Skeletal muscle satellite cell (primary cell): ENCODE measurements at regions not wholly inside any gene's neighbourhood (a gene's known extent, or its start where the extent isn't known, plus 50 kb on each side); places are given as distances from the start of the nearest gene placed in this dataset.
"Not testable (repeated sequence)": the region's sequence is repeated elsewhere in the genome, so short reads cannot be mapped to it uniquely, and the experiment has no call there.

Experiments used
- H3K27me3 ChIP-seq: 2 replicates; pipeline ENCODE4 v1.7.0; 2013; ENCODE audit warnings: low read length; ENCODE audit not compliant: control insufficient read depth, insufficient read depth
- H3K36me3 ChIP-seq: 2 replicates; pipeline ENCODE4 v1.7.0; 2013; ENCODE audit warnings: mild to moderate bottlenecking, control low read depth, low read length; ENCODE audit not compliant: insufficient read depth
- H3K4me1 ChIP-seq: 2 replicates; pipeline ENCODE4 v1.7.0; 2013; ENCODE audit warnings: low read length; ENCODE audit not compliant: control insufficient read depth, insufficient read depth
- H3K4me2 ChIP-seq: 2 replicates; pipeline ENCODE4 v1.7.0; 2013; ENCODE audit warnings: mild to moderate bottlenecking, low read length
- H3K4me3 ChIP-seq: 2 replicates; pipeline ENCODE4 v1.7.0; 2013; ENCODE audit warnings: low read length
- H3K9ac ChIP-seq: 2 replicates; pipeline ENCODE4 v1.7.0; 2013; ENCODE audit warnings: mild to moderate bottlenecking, low read depth, low read length, moderate library complexity
- H3K9me3 ChIP-seq: replicated peaks from 2 replicates; pipeline ENCODE4 v1.7.0; 2013; ENCODE audit warnings: mild to moderate bottlenecking, control low read depth, low read length

GRCh38 chr9:88274078-88274477 is 114.2 kb upstream of the SPIN1 start:
- H3K4me2 ChIP-seq: no peak overlapping the region
- peaks cover 6% of the 10 kb centered on the region for H3K4me1 ChIP-seq
- no peak overlapping the region for H3K9ac ChIP-seq
- no peaks in the 10 kb centered on the region for H3K27me3 ChIP-seq
- H3K36me3 ChIP-seq: no peaks in the 10 kb centered on the region
- H3K9me3 ChIP-seq: no peaks in the 10 kb centered on the region
- H3K4me3 ChIP-seq: no peak overlapping the region

- Histone ChIP-seq H3K9ac (no peak overlapping the region), H3K4me2 (no peak overlapping the region), H3K36me3 (no peaks in the 10 kb centered on the region), H3K4me3 (no peak overlapping the region), H3K4me1 (peaks cover 6% of the 10 kb centered on the region), H3K9me3 (no peaks in the 10 kb centered on the region), H3K27me3 (no peaks in the 10 kb centered on the region)
Measured at GRCh38 chr9:88272986-88273385, 115.3 kb upstream of the SPIN1 start.

GRCh38 chr9:88270413-88270812 is 117.8 kb upstream of the SPIN1 start:
- Histone ChIP-seq H3K9ac (no peak overlapping the region), H3K27me3 (no peaks in the 10 kb centered on the region)

GRCh38 chr9:88268886-88269285 is 119.4 kb upstream of the SPIN1 start:
- Histone ChIP-seq H3K4me1 (peaks cover 6% of the 10 kb centered on the region), H3K9me3 (no peaks in the 10 kb centered on the region), H3K4me2 (no peak overlapping the region), H3K4me3 (no peak overlapping the region), H3K36me3 (no peaks in the 10 kb centered on the region), H3K27me3 (no peaks in the 10 kb centered on the region), H3K9ac (no peak overlapping the region)

More at GRCh38 chr9:88270413-88270812, 117.8 kb upstream of the SPIN1 start:
- H3K36me3 ChIP-seq: no peaks in the 10 kb centered on the region
- H3K4me1 ChIP-seq: peaks cover 6% of the 10 kb centered on the region
- H3K4me3 ChIP-seq: no peak overlapping the region
- peak overlapping the region; percentile 50 for H3K4me2 ChIP-seq
- no peaks in the 10 kb centered on the region for H3K9me3 ChIP-seq

- Histone ChIP-seq H3K36me3 (no peaks in the 10 kb centered on the region), H3K4me1 (peaks cover 6% of the 10 kb centered on the region), H3K9me3 (no peaks in the 10 kb centered on the region), H3K4me3 (no peak overlapping the region), H3K9ac (no peak overlapping the region), H3K4me2 (no peak overlapping the region), H3K27me3 (no peaks in the 10 kb centered on the region)
Measured at GRCh38 chr9:88267283-88267682, 121.0 kb upstream of the SPIN1 start.

GRCh38 chr9:88266416-88266815 is 121.8 kb upstream of the SPIN1 start:
- H3K4me1 ChIP-seq: peaks cover 6% of the 10 kb centered on the region
- no peak overlapping the region for H3K4me3 ChIP-seq
- H3K36me3 ChIP-seq: no peaks in the 10 kb centered on the region
- H3K9me3 ChIP-seq: no peaks in the 10 kb centered on the region
- no peak overlapping the region for H3K9ac ChIP-seq
- no peaks in the 10 kb centered on the region for H3K27me3 ChIP-seq
- no peak overlapping the region for H3K4me2 ChIP-seq

- Histone ChIP-seq H3K27me3 (peaks cover 19% of the 10 kb centered on the region), H3K4me3 (no peak overlapping the region), H3K4me2 (peak overlapping the region; percentile 68), H3K4me1 (peaks cover 12% of the 10 kb centered on the region), H3K36me3 (no peaks in the 10 kb centered on the region), H3K9me3 (no peaks in the 10 kb centered on the region), H3K9ac (no peak overlapping the region)
Measured at GRCh38 chr9:88259001-88259400, 120.7 kb upstream of the SPATA31C2 start.

GRCh38 chr9:88258601-88259000 is 120.3 kb upstream of the SPATA31C2 start:
- Histone ChIP-seq H3K4me1 (peaks cover 12% of the 10 kb centered on the region), H3K4me2 (peak overlapping the region; percentile 68), H3K27me3 (peaks cover 19% of the 10 kb centered on the region), H3K9me3 (no peaks in the 10 kb centered on the region), H3K36me3 (no peaks in the 10 kb centered on the region), H3K4me3 (no peak overlapping the region), H3K9ac (no peak overlapping the region)

GRCh38 chr9:88258024-88258423 is 119.7 kb upstream of the SPATA31C2 start:
- peak overlapping the region; percentile 68 for H3K4me2 ChIP-seq
- no peak overlapping the region for H3K4me3 ChIP-seq
- no peak overlapping the region for H3K9ac ChIP-seq
- H3K9me3 ChIP-seq: no peaks in the 10 kb centered on the region
- H3K4me1 ChIP-seq: peaks cover 12% of the 10 kb centered on the region
- peaks cover 23% of the 10 kb centered on the region for H3K27me3 ChIP-seq
- H3K36me3 ChIP-seq: no peaks in the 10 kb centered on the region

GRCh38 chr9:88256216-88256615 is 117.9 kb upstream of the SPATA31C2 start:
- Histone ChIP-seq H3K27me3 (peaks cover 23% of the 10 kb centered on the region), H3K4me3 (no peak overlapping the region), H3K9ac (no peak overlapping the region), H3K36me3 (no peaks in the 10 kb centered on the region), H3K9me3 (no peaks in the 10 kb centered on the region), H3K4me1 (peaks cover 12% of the 10 kb centered on the region), H3K4me2 (no peak overlapping the region)

- peaks cover 12% of the 10 kb centered on the region for H3K4me1 ChIP-seq
- H3K36me3 ChIP-seq, H3K4me3 ChIP-seq, H3K9me3 ChIP-seq, H3K9ac ChIP-seq, H3K4me2 ChIP-seq: not testable (repeated sequence)
- H3K27me3 ChIP-seq: peaks cover 23% of the 10 kb centered on the region
Measured at GRCh38 chr9:88255806-88256205, 117.5 kb upstream of the SPATA31C2 start.

GRCh38 chr9:88251903-88252302 is 113.6 kb upstream of the SPATA31C2 start:
- H3K36me3 ChIP-seq: no peaks in the 10 kb centered on the region
- H3K27me3 ChIP-seq: peaks cover 25% of the 10 kb centered on the region
- H3K9me3 ChIP-seq: no peaks in the 10 kb centered on the region
- no peaks in the 10 kb centered on the region for H3K4me1 ChIP-seq
- H3K4me2 ChIP-seq: no peak overlapping the region
- no peak overlapping the region for H3K9ac ChIP-seq
- H3K4me3 ChIP-seq: no peak overlapping the region
